IMR-90 (cell line): ENCODE measurements at regions not wholly inside any gene's neighbourhood (a gene's known extent, or its start where the extent isn't known, plus 50 kb on each side); places are given as distances from the start of the nearest gene placed in this dataset.

Experiments
- ATAC-seq: fragments of 200-7000 bp; cut with Tn5 transposase; 2 replicates; pipeline ENCODE4 v1.9.1; 2020; ENCODE audit warnings: low read depth, mild to moderate bottlenecking, moderate library complexity
- BruUV-seq: library from RNA; stranded (reverse); fragments of 400-500 nt; replicated peaks from 2 replicates; lab custom pipeline; 2021; lab: Mats Ljungman, UMichigan
- CTCF ChIA-PET: fragments of 300-600 bp; formaldehyde crosslinking; extraction: SDS; loops from one replicate; lab custom pipeline; 2021; ENCODE audit warnings: antibody characterized with exemption; lab: Yijun Ruan, JAX
- POLR2A ChIA-PET: fragments of 300-600 bp; sonication (Branson Sonifier 250); formaldehyde crosslinking; loops from one replicate; lab custom pipeline; 2022; ENCODE audit warnings: antibody characterized with exemption; ENCODE audit not compliant: unreplicated experiment; lab: Charles Lee
- DNase-seq: peaks from one replicate; pipeline ENCODE4 v3.0.0; 2013
- H2AFZ ChIP-seq: replicated peaks from 2 replicates; pipeline ENCODE3; 2013; ENCODE audit warnings: low read length, mild to moderate bottlenecking; ENCODE audit not compliant: poor library complexity
- H2AK5ac ChIP-seq: 2 replicates; pipeline ENCODE4 v1.6.1; 2013; ENCODE audit warnings: low read depth, low read length, inconsistent platforms
- H2AK9ac ChIP-seq: replicated peaks from 2 replicates; pipeline ENCODE3; 2013; ENCODE audit warnings: mild to moderate bottlenecking, low read depth, low read length, moderate library complexity; ENCODE audit not compliant: poor library complexity
- H2BK120ac ChIP-seq: 2 replicates; pipeline ENCODE4 v1.6.1; 2013; ENCODE audit warnings: low read depth, low read length, inconsistent platforms
- H2BK15ac ChIP-seq: 3 replicates; pipeline ENCODE4 v1.6.1; 2013; ENCODE audit warnings: low read depth, low read length, inconsistent platforms
- H2BK20ac ChIP-seq: 2 replicates; pipeline ENCODE4 v1.6.1; 2013; ENCODE audit warnings: low read depth, mild to moderate bottlenecking, inconsistent platforms, low read length, moderate library complexity
- H2BK5ac ChIP-seq: 2 replicates; pipeline ENCODE4 v1.6.1; 2013; ENCODE audit warnings: mild to moderate bottlenecking, low read depth, low read length, inconsistent platforms; ENCODE audit not compliant: poor library complexity, severe bottlenecking
- H3K14ac ChIP-seq: replicated peaks from 2 replicates; pipeline ENCODE4 v1.6.1; 2013; ENCODE audit warnings: low read depth, low read length, inconsistent platforms
- H3K18ac ChIP-seq: 2 replicates; pipeline ENCODE4 v1.6.1; 2013; ENCODE audit warnings: low read depth, low read length, control low read depth
- H3K23ac ChIP-seq: 2 replicates; pipeline ENCODE4 v1.6.1; 2013; ENCODE audit warnings: low read depth, low read length, inconsistent platforms
- H3K27ac ChIP-seq: 2 replicates; pipeline ENCODE4 v1.5.1; 2013; ENCODE audit warnings: mild to moderate bottlenecking, control low read depth, low read length; ENCODE audit not compliant: insufficient read depth
- H3K27me3 ChIP-seq: 2 replicates; pipeline ENCODE4 v1.6.1; 2013; ENCODE audit warnings: low read length; ENCODE audit not compliant: control insufficient read depth, insufficient read depth
- H3K36me3 ChIP-seq: 2 replicates; pipeline ENCODE4 v1.6.1; 2013; ENCODE audit warnings: low read length, mixed read lengths; ENCODE audit not compliant: control insufficient read depth, insufficient read depth
- H3K4ac ChIP-seq: 2 replicates; pipeline ENCODE4 v1.6.1; 2013; ENCODE audit warnings: low read depth, low read length, inconsistent platforms
- H3K4me1 ChIP-seq: 2 replicates; pipeline ENCODE4 v1.6.1; 2013; ENCODE audit warnings: low read length, mixed read lengths; ENCODE audit not compliant: control insufficient read depth, insufficient read depth
- H3K4me2 ChIP-seq: 2 replicates; pipeline ENCODE4 v1.6.1; 2013; ENCODE audit warnings: low read depth, mild to moderate bottlenecking, control low read depth, low read length, moderate library complexity
- H3K4me3 ChIP-seq: 2 replicates; pipeline ENCODE4 v1.5.1; 2013; ENCODE audit warnings: low read depth, mild to moderate bottlenecking, control low read depth, low read length, moderate library complexity; ENCODE audit not compliant: insufficient read depth
- H3K56ac ChIP-seq: 2 replicates; pipeline ENCODE4 v1.6.1; 2013; ENCODE audit warnings: low read length, inconsistent platforms; ENCODE audit not compliant: insufficient read depth; ENCODE audit errors: extremely low read depth
- H3K79me1 ChIP-seq, 2 experiments: 2 replicates each; pipeline ENCODE4 v1.6.1; 2013; ENCODE audit warnings: low read length in 2 of 2, inconsistent platforms in 1 of 2, low read depth in 1 of 2
- H3K9ac ChIP-seq: 2 replicates; pipeline ENCODE4 v1.6.1; 2013; ENCODE audit warnings: low read depth, low read length, control low read depth
- H3K9me1 ChIP-seq: 2 replicates; pipeline ENCODE4 v1.6.1; 2013; ENCODE audit warnings: low read length, inconsistent platforms; ENCODE audit not compliant: insufficient read depth
- H3K9me3 ChIP-seq: 2 replicates; pipeline ENCODE4 v1.6.1; 2013; ENCODE audit warnings: low read length; ENCODE audit not compliant: control insufficient read depth, insufficient read depth
- H4K20me1 ChIP-seq: 2 replicates; pipeline ENCODE4 v1.6.1; 2013; ENCODE audit warnings: low read length, inconsistent platforms; ENCODE audit not compliant: insufficient read depth
- H4K5ac ChIP-seq: 2 replicates; pipeline ENCODE4 v1.6.1; 2013; ENCODE audit warnings: mild to moderate bottlenecking, low read depth, low read length, control low read depth
- H4K8ac ChIP-seq, 2 experiments: 2 replicates each; pipeline ENCODE4 v1.6.1; 2013; ENCODE audit warnings: low read depth in 2 of 2, low read length in 2 of 2, control low read depth in 1 of 2, inconsistent platforms in 1 of 2
- H4K91ac ChIP-seq: 2 replicates; pipeline ENCODE4 v1.6.1; 2013; ENCODE audit warnings: low read depth, low read length, inconsistent platforms; ENCODE audit not compliant: insufficient read depth
- CEBPB ChIP-seq: IDR thresholded peaks from 2 replicates; pipeline ENCODE4 v1.6.1; 2012; ENCODE audit warnings: low read depth, low read length, improper control_type of control experiment
- FOS ChIP-seq: fragments of 150-350 bp; IDR thresholded peaks from 2 replicates; pipeline ENCODE4 v1.6.1; 2016; ENCODE audit warnings: low read depth, low read length
- MAFK ChIP-seq: IDR thresholded peaks from 2 replicates; pipeline ENCODE4 v1.6.1; 2012; ENCODE audit warnings: low read depth, low read length, improper control_type of control experiment
- MAZ ChIP-seq: IDR thresholded peaks from 2 replicates; pipeline ENCODE4 v1.6.1; 2012; ENCODE audit warnings: low read depth, mild to moderate bottlenecking, low read length, improper control_type of control experiment, moderate library complexity, borderline replicate concordance
- NFE2L2 ChIP-seq: fragments of 150-350 bp; IDR thresholded peaks from 2 replicates; pipeline ENCODE4 v1.6.1; 2016; ENCODE audit warnings: low read depth, mild to moderate bottlenecking, low read length
- POLR2A ChIP-seq: IDR thresholded peaks from 2 replicates; pipeline ENCODE4 v1.6.1; 2012; ENCODE audit warnings: mild to moderate bottlenecking, low read depth, low read length
- SMC3 ChIP-seq: fragments of 150-350 bp; IDR thresholded peaks from 2 replicates; pipeline ENCODE4 v1.6.1; 2016; ENCODE audit warnings: low read depth, mild to moderate bottlenecking, antibody characterized with exemption, low read length, moderate library complexity
- WGBS, 2 experiments: methylation state at CpG; one replicate each; pipeline versions ENCODE4 v1.1.5 to v1.1.7; 2013; ENCODE audit warnings: missing lambda C conversion rate in 2 of 2; ENCODE audit not compliant: insufficient read length in 1 of 2; ENCODE audit errors: extremely low coverage in 2 of 2; 5-methylcytosine and 5-hydroxymethylcytosine counted together
- dilution Hi-C: fragments of 300-500 bp; cut with HindIII; formaldehyde crosslinking; loops from one replicate; pipeline ENCODE4 v1.14.3; 2018; ENCODE audit warnings: low sequenced_read_pairs; ENCODE audit not compliant: unreplicated experiment
- in situ Hi-C: fragments of 300-500 bp; cut with MboI; formaldehyde crosslinking; loops from 3 replicates; pipeline ENCODE4 v1.14.3; 2019; ENCODE audit warnings: low sequenced_read_pairs, inconsistent platforms, mixed read lengths
- intact Hi-C: fragments of 100-400 bp; cut with micrococcal nuclease; formaldehyde crosslinking; loops from 2 replicates; pipeline ENCODE4 v1.10.0; 2022
- TF ChIP-seq, protein P1 (sequence below): fragments of 150-350 bp; IDR thresholded peaks from 2 replicates; pipeline ENCODE4 v1.6.1; 2016; ENCODE audit warnings: low read depth, mild to moderate bottlenecking, low read length, moderate library complexity, borderline replicate concordance
- TF ChIP-seq, protein P2 (sequence below): fragments of 150-350 bp; IDR thresholded peaks from 2 replicates; pipeline ENCODE4 v1.6.1; 2017; ENCODE audit warnings: mild to moderate bottlenecking, antibody characterized with exemption, low read length, low read depth

DNA sequence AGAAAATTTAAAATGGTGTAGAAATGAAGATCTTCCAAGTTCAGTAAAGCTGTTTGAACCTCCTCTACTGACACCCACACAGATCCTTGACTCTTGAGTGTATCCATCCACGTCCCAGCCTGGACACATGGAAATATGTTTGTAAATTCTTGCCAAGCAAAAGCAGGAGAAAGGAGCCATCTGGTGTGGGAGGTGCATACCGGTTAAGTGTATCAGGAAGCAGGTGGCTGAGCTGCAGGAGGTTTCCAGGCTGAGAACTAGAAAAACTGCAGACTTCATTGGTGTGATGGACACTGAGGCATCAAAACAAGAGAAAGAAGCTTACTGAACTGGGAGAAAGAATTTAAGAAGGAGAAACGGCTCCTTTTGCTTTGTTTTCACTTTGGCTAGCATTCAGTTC lies 229.9 kb upstream of the GRIK2 start:
- intact Hi-C loops = no loop called here
- in situ Hi-C loops = no loop called here
- CTCF ChIA-PET = no interaction called here

More for the DNA sequence above, 229.9 kb upstream of the GRIK2 start:
- Histone ChIP-seq H3K4me2 (no peak overlapping the region), H2BK120ac (no peak overlapping the region), H3K27me3 (no peaks in the 10 kb centered on the region), H2AK9ac (no peak overlapping the region), H4K91ac (no peak overlapping the region), H2BK5ac (no peak overlapping the region), H3K4me3 (no peak overlapping the region), H2AK5ac (no peak overlapping the region), H4K5ac (no peak overlapping the region), H3K23ac (no peak overlapping the region), H3K9me1 (no peaks in the 10 kb centered on the region), H2BK20ac (no peak overlapping the region), H3K36me3 (no peaks in the 10 kb centered on the region), H3K4ac (no peak overlapping the region), H2BK15ac (no peak overlapping the region), H3K27ac (no peak overlapping the region), H4K20me1 (no peaks in the 10 kb centered on the region), H3K79me1 (no peaks in the 10 kb centered on the region), H3K9me3 (peaks cover 7% of the 10 kb centered on the region), H3K14ac (no peak overlapping the region), H3K9ac (no peak overlapping the region), H3K18ac (no peak overlapping the region), H3K56ac (no peak overlapping the region), H3K4me1 (no peaks in the 10 kb centered on the region), H2AFZ (no peak overlapping the region), H4K8ac (no peak overlapping the region)
- DNase-seq (no peak), ATAC-seq (no peak)
- dilution Hi-C loops = no loop called here
- POLR2A ChIA-PET = no interaction called here
- BruUV-seq = no TSS peak
- 14% methylated on average over 1 of the region's 3 CpGs; no CpG with 5 or more reads in 1 of the 2 experiments for WGBS, 2 experiments
- TF ChIP-seq, protein P1, sequence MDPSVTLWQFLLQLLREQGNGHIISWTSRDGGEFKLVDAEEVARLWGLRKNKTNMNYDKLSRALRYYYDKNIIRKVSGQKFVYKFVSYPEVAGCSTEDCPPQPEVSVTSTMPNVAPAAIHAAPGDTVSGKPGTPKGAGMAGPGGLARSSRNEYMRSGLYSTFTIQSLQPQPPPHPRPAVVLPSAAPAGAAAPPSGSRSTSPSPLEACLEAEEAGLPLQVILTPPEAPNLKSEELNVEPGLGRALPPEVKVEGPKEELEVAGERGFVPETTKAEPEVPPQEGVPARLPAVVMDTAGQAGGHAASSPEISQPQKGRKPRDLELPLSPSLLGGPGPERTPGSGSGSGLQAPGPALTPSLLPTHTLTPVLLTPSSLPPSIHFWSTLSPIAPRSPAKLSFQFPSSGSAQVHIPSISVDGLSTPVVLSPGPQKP = no peak
- TF ChIP-seq, protein P2, sequence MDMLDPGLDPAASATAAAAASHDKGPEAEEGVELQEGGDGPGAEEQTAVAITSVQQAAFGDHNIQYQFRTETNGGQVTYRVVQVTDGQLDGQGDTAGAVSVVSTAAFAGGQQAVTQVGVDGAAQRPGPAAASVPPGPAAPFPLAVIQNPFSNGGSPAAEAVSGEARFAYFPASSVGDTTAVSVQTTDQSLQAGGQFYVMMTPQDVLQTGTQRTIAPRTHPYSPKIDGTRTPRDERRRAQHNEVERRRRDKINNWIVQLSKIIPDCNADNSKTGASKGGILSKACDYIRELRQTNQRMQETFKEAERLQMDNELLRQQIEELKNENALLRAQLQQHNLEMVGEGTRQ = no peak
- no peak for TF ChIP-seq POLR2A
- no peak for TF ChIP-seq MAFK
- TF ChIP-seq NFE2L2 = no peak
- no peak for TF ChIP-seq CEBPB
- no peak for TF ChIP-seq SMC3
- TF ChIP-seq MAZ = no peak
- no peak for TF ChIP-seq FOS
